22Rv1 (cell line): ENCODE measurements at regions not wholly inside any gene's neighbourhood (a gene's known extent, or its start where the extent isn't known, plus 50 kb on each side); places are given as distances from the start of the nearest gene placed in this dataset.

Source experiments
- ZFX ChIP-seq: fragments of 450-650 bp; IDR thresholded peaks from 2 replicates; pipeline ENCODE4 v1.6.1; 2017; ENCODE audit warnings: antibody characterized with exemption, borderline replicate concordance
- TF ChIP-seq, protein P1 (sequence below): fragments of 450-650 bp; IDR thresholded peaks from 2 replicates; pipeline ENCODE4 v1.5.1; 2017; ENCODE audit warnings: mild to moderate bottlenecking

- TF ChIP-seq, protein P1, sequence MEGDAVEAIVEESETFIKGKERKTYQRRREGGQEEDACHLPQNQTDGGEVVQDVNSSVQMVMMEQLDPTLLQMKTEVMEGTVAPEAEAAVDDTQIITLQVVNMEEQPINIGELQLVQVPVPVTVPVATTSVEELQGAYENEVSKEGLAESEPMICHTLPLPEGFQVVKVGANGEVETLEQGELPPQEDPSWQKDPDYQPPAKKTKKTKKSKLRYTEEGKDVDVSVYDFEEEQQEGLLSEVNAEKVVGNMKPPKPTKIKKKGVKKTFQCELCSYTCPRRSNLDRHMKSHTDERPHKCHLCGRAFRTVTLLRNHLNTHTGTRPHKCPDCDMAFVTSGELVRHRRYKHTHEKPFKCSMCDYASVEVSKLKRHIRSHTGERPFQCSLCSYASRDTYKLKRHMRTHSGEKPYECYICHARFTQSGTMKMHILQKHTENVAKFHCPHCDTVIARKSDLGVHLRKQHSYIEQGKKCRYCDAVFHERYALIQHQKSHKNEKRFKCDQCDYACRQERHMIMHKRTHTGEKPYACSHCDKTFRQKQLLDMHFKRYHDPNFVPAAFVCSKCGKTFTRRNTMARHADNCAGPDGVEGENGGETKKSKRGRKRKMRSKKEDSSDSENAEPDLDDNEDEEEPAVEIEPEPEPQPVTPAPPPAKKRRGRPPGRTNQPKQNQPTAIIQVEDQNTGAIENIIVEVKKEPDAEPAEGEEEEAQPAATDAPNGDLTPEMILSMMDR, result no peak
- no peak for TF ChIP-seq ZFX
Observed at GRCh38 chr20:24790746-24791283, 158.3 kb upstream of the CST7 start.
